Calu3 (cell line): ENCODE measurements at regions not wholly inside any gene's neighbourhood (a gene's known extent, or its start where the extent isn't known, plus 50 kb on each side); places are given as distances from the start of the nearest gene placed in this dataset.

Experiments used
- BruUV-seq: library from RNA; stranded (reverse); fragments of 400-500 nt; replicated peaks from 2 replicates; lab custom pipeline; 2021; lab: Mats Ljungman, UMichigan
- CTCF ChIA-PET: fragments of 300-600 bp; sonication (Branson Sonifier 250); formaldehyde crosslinking; loops from one replicate; lab custom pipeline; 2022; ENCODE audit warnings: antibody characterized with exemption; lab: Charles Lee
- DNase-seq: peaks from one replicate; pipeline ENCODE4 v3.0.0; 2022
- H3K27ac Mint-ChIP-seq: one replicate; pipeline ENCODE4 v1.8.0; 2022; ENCODE audit warnings: mixed read lengths; ENCODE audit not compliant: unreplicated experiment
- H3K27me3 Mint-ChIP-seq: one replicate; pipeline ENCODE4 v1.8.0; 2022; ENCODE audit warnings: mixed read lengths; ENCODE audit not compliant: unreplicated experiment
- H3K36me3 Mint-ChIP-seq: one replicate; pipeline ENCODE4 v1.8.0; 2022; ENCODE audit warnings: mild to moderate bottlenecking, moderate library complexity, mixed read lengths; ENCODE audit not compliant: insufficient read depth, unreplicated experiment
- H3K4me1 Mint-ChIP-seq: one replicate; pipeline ENCODE4 v1.8.0; 2022; ENCODE audit warnings: mild to moderate bottlenecking, low read depth, mixed read lengths; ENCODE audit not compliant: unreplicated experiment
- H3K4me3 Mint-ChIP-seq: one replicate; pipeline ENCODE4 v1.8.0; 2022; ENCODE audit warnings: mild to moderate bottlenecking, low read depth, moderate library complexity, mixed read lengths; ENCODE audit not compliant: unreplicated experiment
- H3K9me3 Mint-ChIP-seq: one replicate; pipeline ENCODE4 v1.8.0; 2022; ENCODE audit warnings: low read depth, mixed read lengths; ENCODE audit not compliant: unreplicated experiment
- intact Hi-C: fragments of 100-400 bp; cut with micrococcal nuclease; formaldehyde crosslinking; loops from one replicate; pipeline ENCODE4 v1.10.0; 2022; ENCODE audit not compliant: unreplicated experiment
- TF ChIP-seq, protein P1 (sequence below): fragments of 200-600 bp; IDR thresholded peaks from one replicate; pipeline ENCODE4 v1.8.0; 2022; ENCODE audit warnings: antibody characterized with exemption; ENCODE audit not compliant: unreplicated experiment

- TF ChIP-seq, protein P1, sequence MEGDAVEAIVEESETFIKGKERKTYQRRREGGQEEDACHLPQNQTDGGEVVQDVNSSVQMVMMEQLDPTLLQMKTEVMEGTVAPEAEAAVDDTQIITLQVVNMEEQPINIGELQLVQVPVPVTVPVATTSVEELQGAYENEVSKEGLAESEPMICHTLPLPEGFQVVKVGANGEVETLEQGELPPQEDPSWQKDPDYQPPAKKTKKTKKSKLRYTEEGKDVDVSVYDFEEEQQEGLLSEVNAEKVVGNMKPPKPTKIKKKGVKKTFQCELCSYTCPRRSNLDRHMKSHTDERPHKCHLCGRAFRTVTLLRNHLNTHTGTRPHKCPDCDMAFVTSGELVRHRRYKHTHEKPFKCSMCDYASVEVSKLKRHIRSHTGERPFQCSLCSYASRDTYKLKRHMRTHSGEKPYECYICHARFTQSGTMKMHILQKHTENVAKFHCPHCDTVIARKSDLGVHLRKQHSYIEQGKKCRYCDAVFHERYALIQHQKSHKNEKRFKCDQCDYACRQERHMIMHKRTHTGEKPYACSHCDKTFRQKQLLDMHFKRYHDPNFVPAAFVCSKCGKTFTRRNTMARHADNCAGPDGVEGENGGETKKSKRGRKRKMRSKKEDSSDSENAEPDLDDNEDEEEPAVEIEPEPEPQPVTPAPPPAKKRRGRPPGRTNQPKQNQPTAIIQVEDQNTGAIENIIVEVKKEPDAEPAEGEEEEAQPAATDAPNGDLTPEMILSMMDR = no peak
- H3K4me3 Mint-ChIP-seq = no peak overlapping the region
- H3K27me3 Mint-ChIP-seq = no peaks in the 10 kb centered on the region
- intact Hi-C loops = no loop called here
- H3K36me3 Mint-ChIP-seq = no peaks in the 10 kb centered on the region
- no peak for DNase-seq
- H3K27ac Mint-ChIP-seq = no peak overlapping the region
- BruUV-seq = no TSS peak
- H3K9me3 Mint-ChIP-seq = no peaks in the 10 kb centered on the region
- CTCF ChIA-PET = no interaction called here
- H3K4me1 Mint-ChIP-seq = no peaks in the 10 kb centered on the region
These were observed 275.4 kb upstream of the ACVR2A start for GRCh38 chr2:147569426-147569825.

DNA sequence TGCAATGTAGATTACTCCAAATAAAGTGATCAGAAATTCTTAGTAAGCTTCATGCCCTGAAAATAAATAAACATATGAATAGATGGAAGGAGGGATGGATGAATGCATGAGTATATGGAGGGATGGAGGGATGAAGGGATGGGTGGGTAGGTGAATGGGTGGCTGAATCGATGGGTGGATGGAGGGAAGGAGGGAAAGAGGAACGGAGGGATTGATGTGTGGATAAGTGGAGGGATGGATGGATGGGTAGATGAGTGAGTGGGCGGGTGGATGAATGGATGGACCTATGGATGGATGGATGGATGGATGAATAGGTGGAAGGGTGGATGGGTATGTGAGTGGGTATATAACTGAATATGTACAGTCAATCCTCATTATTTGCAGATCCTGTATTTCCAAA is 276.7 kb upstream of the ACVR2A start:
- no TSS peak for BruUV-seq
- no peaks in the 10 kb centered on the region for H3K27me3 Mint-ChIP-seq

DNA sequence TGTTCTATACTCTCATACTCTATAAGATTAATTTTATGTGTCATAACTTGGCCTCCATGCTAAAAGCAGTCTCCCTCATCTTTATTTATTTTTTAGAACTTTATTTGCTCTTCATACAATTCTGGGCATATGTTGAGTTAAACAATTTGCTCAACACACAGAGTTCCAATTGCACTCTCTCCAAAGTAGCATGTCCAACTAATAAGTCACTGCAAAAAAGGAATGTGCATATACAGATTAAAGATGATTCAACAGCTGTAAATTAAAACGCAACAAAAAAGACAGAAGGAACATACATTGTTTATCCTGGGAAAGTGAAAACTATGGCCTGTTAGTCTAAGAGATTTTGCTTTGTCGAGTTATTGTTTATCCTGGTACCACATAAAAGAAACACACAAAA is 277.7 kb upstream of the ACVR2A start:
- Mint-ChIP-seq H3K4me1 (no peaks in the 10 kb centered on the region), H3K27ac (no peak overlapping the region), H3K9me3 (no peaks in the 10 kb centered on the region), H3K4me3 (no peak overlapping the region), H3K27me3 (no peaks in the 10 kb centered on the region), H3K36me3 (no peaks in the 10 kb centered on the region)
- CTCF ChIA-PET = no interaction called here
- no TSS peak for BruUV-seq
- intact Hi-C loops = no loop called here
- TF ChIP-seq, protein P1 = no peak
- no peak for DNase-seq

More for the DNA sequence above, 276.7 kb upstream of the ACVR2A start:
- Mint-ChIP-seq H3K4me3 (no peak overlapping the region), H3K27ac (no peak overlapping the region), H3K36me3 (no peaks in the 10 kb centered on the region), H3K9me3 (no peaks in the 10 kb centered on the region), H3K4me1 (no peaks in the 10 kb centered on the region)
- TF ChIP-seq, protein P1 = no peak
- DNase-seq = no peak
- intact Hi-C loops = no loop called here
- CTCF ChIA-PET = no interaction called here

DNA sequence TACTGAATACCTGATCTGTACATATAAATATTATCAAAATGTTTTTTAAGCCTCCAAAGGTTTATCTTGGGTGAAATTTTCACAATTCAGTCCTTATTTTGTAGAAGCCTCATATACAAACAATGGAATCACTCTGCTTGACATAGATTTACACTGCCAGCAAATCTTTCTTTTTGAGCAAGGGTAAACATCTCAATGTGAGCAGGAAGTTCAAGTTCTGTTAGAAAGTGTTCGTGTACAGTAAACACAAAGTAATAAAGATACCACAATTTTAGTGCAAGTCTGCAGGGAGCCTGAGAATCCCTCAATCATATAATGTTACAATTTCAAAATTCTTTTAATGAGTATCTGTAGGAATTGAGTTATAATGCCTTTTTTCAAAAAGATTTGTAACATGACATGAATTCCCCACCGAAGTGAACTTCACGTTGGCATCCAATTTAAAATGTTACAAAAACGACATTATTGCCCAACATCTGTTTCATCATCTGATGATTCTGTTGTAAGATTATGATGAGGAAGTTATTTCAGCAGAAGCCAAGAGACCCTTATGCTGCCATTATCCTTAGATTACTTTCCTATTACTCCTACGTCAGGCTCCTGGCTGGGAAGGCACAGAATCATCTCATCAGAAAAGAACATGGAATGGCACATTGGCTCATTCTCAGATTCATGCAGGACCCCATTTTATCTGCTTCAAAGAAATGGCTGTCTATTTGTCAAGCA is 283.9 kb upstream of the ACVR2A start:
- DNase-seq = no peak
- H3K27me3 Mint-ChIP-seq = no peaks in the 10 kb centered on the region
- TF ChIP-seq, protein P1 = no peak
- BruUV-seq = no TSS peak
- CTCF ChIA-PET = no interaction called here
- H3K4me1 Mint-ChIP-seq = no peaks in the 10 kb centered on the region
- H3K36me3 Mint-ChIP-seq = no peaks in the 10 kb centered on the region
- H3K27ac Mint-ChIP-seq = no peak overlapping the region
- intact Hi-C loops = no loop called here
- H3K4me3 Mint-ChIP-seq = no peak overlapping the region
- no peaks in the 10 kb centered on the region for H3K9me3 Mint-ChIP-seq
